ENCODE measurements at regions not wholly inside any gene's neighbourhood (a gene's known extent, or its start where the extent isn't known, plus 50 kb on each side); places are given as distances from the start of the nearest gene placed in this dataset.

DNA sequence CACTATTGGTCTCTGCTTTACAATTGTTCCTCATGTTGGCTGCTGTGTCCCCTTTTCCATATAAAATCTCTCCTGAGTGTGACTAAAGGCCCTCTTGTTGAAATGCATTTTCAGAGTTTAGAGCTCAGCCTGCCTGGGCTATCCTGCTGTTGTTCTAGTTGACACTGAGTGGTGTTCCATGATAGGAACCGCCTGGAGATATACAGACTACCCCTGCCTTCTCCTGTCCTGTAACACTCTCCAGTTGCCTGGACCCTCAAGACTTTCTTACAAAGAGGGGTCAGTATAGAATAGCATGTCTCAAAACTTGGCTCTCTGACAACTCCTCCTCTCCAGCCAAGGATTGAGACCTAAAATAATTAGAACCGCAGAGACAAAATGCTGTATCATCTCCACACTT is 152.0 kb upstream of the POU3F1 start:
- H3K27me3 ChIP-seq (ENCODE audit: control insufficient read depth in 5 of 5, insufficient read depth in 4 of 5, low read length in 5 of 5): peaks cover 0 to 2% (median 0%) of the 10 kb centered on the region in 5 donors
- no peaks in the 10 kb centered on the region for H3K4me1 ChIP-seq (ENCODE audit: control insufficient read depth in 5 of 5, insufficient read depth in 5 of 5, low read length in 5 of 5)
- H3K4me3 ChIP-seq (ENCODE audit: low read depth in 1 of 5, low read length in 5 of 5): no peak overlapping the region
- peaks cover 0 to 6% (median 2%) of the 10 kb centered on the region in 5 donors for H3K9me3 ChIP-seq (ENCODE audit: control insufficient read depth in 5 of 5, low read length in 5 of 5)
- no peak overlapping the region for H3K9ac ChIP-seq (ENCODE audit: low read length in 5 of 5)
- H3K36me3 ChIP-seq (ENCODE audit: control insufficient read depth in 5 of 5, insufficient read depth in 5 of 5, low read length in 5 of 5): no peaks in the 10 kb centered on the region
- no peak overlapping the region for H3K27ac ChIP-seq (ENCODE audit: low read depth, low read length)

GRCh38 chr1:38198099-38198498 is 151.5 kb upstream of the POU3F1 start:
- H3K9me3 ChIP-seq (ENCODE audit: control insufficient read depth in 5 of 5, low read length in 5 of 5): peaks cover 0 to 6% (median 2%) of the 10 kb centered on the region in 5 donors
- H3K4me1 ChIP-seq (ENCODE audit: control insufficient read depth in 5 of 5, insufficient read depth in 5 of 5, low read length in 5 of 5): no peaks in the 10 kb centered on the region
- H3K4me3 ChIP-seq (ENCODE audit: low read depth in 1 of 5, low read length in 5 of 5): no peak overlapping the region
- H3K36me3 ChIP-seq (ENCODE audit: control insufficient read depth in 5 of 5, insufficient read depth in 5 of 5, low read length in 5 of 5): no peaks in the 10 kb centered on the region
- no peak overlapping the region for H3K9ac ChIP-seq (ENCODE audit: low read length in 5 of 5)
- H3K27me3 ChIP-seq (ENCODE audit: control insufficient read depth in 5 of 5, insufficient read depth in 4 of 5, low read length in 5 of 5): peaks cover 0 to 3% (median 1%) of the 10 kb centered on the region in 5 donors
- no peak overlapping the region for H3K27ac ChIP-seq (ENCODE audit: low read depth, low read length)

- Histone ChIP-seq H3K4me1 (ENCODE audit: control insufficient read depth in 5 of 5, insufficient read depth in 5 of 5, low read length in 5 of 5) (no peaks in the 10 kb centered on the region), H3K36me3 (ENCODE audit: control insufficient read depth in 5 of 5, insufficient read depth in 5 of 5, low read length in 5 of 5) (no peaks in the 10 kb centered on the region), H3K9me3 (ENCODE audit: control insufficient read depth in 5 of 5, low read length in 5 of 5) (peaks cover 0 to 6% (median 2%) of the 10 kb centered on the region in 5 donors), H3K27ac (ENCODE audit: low read depth, low read length) (no peak overlapping the region), H3K27me3 (ENCODE audit: control insufficient read depth in 5 of 5, insufficient read depth in 4 of 5, low read length in 5 of 5) (peaks cover 0 to 3% (median 3%) of the 10 kb centered on the region in 5 donors), H3K4me3 (ENCODE audit: low read depth in 1 of 5, low read length in 5 of 5) (no peak overlapping the region), H3K9ac (ENCODE audit: low read length in 5 of 5) (no peak overlapping the region)
These were observed 150.9 kb upstream of the POU3F1 start for GRCh38 chr1:38197312-38198061.

GRCh38 chr1:38194472-38194871 is 147.9 kb upstream of the POU3F1 start:
- H3K9me3 ChIP-seq (ENCODE audit: control insufficient read depth in 5 of 5, low read length in 5 of 5): peaks cover 0 to 3% (median 0%) of the 10 kb centered on the region in 5 donors
- H3K27me3 ChIP-seq (ENCODE audit: control insufficient read depth in 5 of 5, insufficient read depth in 4 of 5, low read length in 5 of 5): peaks cover 3 to 16% (median 12%) of the 10 kb centered on the region in 5 donors
- no peak overlapping the region for H3K4me3 ChIP-seq (ENCODE audit: low read depth in 1 of 5, low read length in 5 of 5)
- no peak overlapping the region for H3K9ac ChIP-seq (ENCODE audit: low read length in 5 of 5)
- H3K4me1 ChIP-seq (ENCODE audit: control insufficient read depth in 5 of 5, insufficient read depth in 5 of 5, low read length in 5 of 5): no peaks in the 10 kb centered on the region
- no peak overlapping the region for H3K27ac ChIP-seq (ENCODE audit: low read depth, low read length)
- H3K36me3 ChIP-seq (ENCODE audit: control insufficient read depth in 5 of 5, insufficient read depth in 5 of 5, low read length in 5 of 5): no peaks in the 10 kb centered on the region

DNA sequence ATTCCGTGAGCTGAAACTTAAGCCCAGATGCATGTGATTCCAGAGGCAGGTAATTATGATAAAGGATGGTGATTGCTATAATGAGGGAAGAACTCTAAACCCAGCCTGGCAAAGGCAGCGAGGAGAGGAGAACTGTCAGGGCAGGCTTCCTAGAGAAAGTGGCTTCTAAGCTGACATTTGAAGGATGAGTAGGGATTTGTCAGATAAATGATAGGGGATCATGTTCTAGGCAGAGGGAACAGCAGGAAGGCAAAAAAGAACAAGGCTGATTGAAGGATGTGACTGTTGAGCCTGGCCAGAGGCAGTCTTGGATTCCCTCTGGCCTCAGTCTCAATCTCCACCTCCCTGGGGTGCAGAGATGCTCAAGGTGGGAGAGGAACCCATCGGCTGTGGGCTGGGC is 146.4 kb upstream of the POU3F1 start:
- Histone ChIP-seq H3K4me3 (ENCODE audit: low read depth in 1 of 5, low read length in 5 of 5) (no peak overlapping the region), H3K27me3 (ENCODE audit: control insufficient read depth in 5 of 5, insufficient read depth in 4 of 5, low read length in 5 of 5) (peaks cover 3 to 21% (median 11%) of the 10 kb centered on the region in 5 donors), H3K9ac (ENCODE audit: low read length in 5 of 5) (no peak overlapping the region), H3K4me1 (ENCODE audit: control insufficient read depth in 5 of 5, insufficient read depth in 5 of 5, low read length in 5 of 5) (no peaks in the 10 kb centered on the region), H3K36me3 (ENCODE audit: control insufficient read depth in 5 of 5, insufficient read depth in 5 of 5, low read length in 5 of 5) (no peaks in the 10 kb centered on the region), H3K27ac (ENCODE audit: low read depth, low read length) (no peak overlapping the region), H3K9me3 (ENCODE audit: control insufficient read depth in 5 of 5, low read length in 5 of 5) (peaks cover 0 to 11% (median 9%) of the 10 kb centered on the region in 5 donors)

- peaks cover 3 to 24% (median 13%) of the 10 kb centered on the region in 5 donors for H3K27me3 ChIP-seq (ENCODE audit: control insufficient read depth in 5 of 5, insufficient read depth in 4 of 5, low read length in 5 of 5)
- peaks cover 0 to 11% (median 9%) of the 10 kb centered on the region in 5 donors for H3K9me3 ChIP-seq (ENCODE audit: control insufficient read depth in 5 of 5, low read length in 5 of 5)
- H3K4me1 ChIP-seq (ENCODE audit: control insufficient read depth in 5 of 5, insufficient read depth in 5 of 5, low read length in 5 of 5): no peaks in the 10 kb centered on the region
- H3K36me3 ChIP-seq (ENCODE audit: control insufficient read depth in 5 of 5, insufficient read depth in 5 of 5, low read length in 5 of 5): no peaks in the 10 kb centered on the region
- no peak overlapping the region for H3K9ac ChIP-seq (ENCODE audit: low read length in 5 of 5)
- no peak overlapping the region for H3K27ac ChIP-seq (ENCODE audit: low read depth, low read length)
- no peak overlapping the region for H3K4me3 ChIP-seq (ENCODE audit: low read depth in 1 of 5, low read length in 5 of 5)
These were observed 144.9 kb upstream of the POU3F1 start for GRCh38 chr1:38191461-38191860.

DNA sequence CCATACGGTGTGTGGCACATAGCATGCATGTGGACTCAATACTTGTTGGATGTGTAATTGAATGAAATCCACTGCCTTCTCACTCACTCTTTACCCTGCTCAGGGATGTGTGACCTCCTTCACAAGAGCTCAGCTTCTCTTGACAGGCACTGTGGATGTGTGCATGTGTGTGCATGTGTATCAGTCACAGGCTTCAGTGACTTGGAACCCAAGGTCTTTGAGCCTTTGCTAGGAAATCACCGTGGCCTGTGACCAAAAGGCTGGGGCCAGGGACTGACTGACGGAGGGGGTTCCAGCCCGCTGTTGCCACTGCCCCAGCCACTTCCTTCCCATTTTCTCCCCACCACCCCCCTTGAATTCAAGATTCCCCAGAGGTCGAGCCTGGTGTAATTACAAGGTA is 144.4 kb upstream of the POU3F1 start:
- Histone ChIP-seq H3K9me3 (ENCODE audit: control insufficient read depth in 5 of 5, low read length in 5 of 5) (peaks cover 0 to 11% (median 9%) of the 10 kb centered on the region in 5 donors), H3K9ac (ENCODE audit: low read length in 5 of 5) (no peak overlapping the region), H3K27ac (ENCODE audit: low read depth, low read length) (no peak overlapping the region), H3K4me3 (ENCODE audit: low read depth in 1 of 5, low read length in 5 of 5) (no peak overlapping the region), H3K27me3 (ENCODE audit: control insufficient read depth in 5 of 5, insufficient read depth in 4 of 5, low read length in 5 of 5) (peaks cover 3 to 24% (median 13%) of the 10 kb centered on the region in 5 donors), H3K4me1 (ENCODE audit: control insufficient read depth in 5 of 5, insufficient read depth in 5 of 5, low read length in 5 of 5) (no peaks in the 10 kb centered on the region), H3K36me3 (ENCODE audit: control insufficient read depth in 5 of 5, insufficient read depth in 5 of 5, low read length in 5 of 5) (no peaks in the 10 kb centered on the region)

DNA sequence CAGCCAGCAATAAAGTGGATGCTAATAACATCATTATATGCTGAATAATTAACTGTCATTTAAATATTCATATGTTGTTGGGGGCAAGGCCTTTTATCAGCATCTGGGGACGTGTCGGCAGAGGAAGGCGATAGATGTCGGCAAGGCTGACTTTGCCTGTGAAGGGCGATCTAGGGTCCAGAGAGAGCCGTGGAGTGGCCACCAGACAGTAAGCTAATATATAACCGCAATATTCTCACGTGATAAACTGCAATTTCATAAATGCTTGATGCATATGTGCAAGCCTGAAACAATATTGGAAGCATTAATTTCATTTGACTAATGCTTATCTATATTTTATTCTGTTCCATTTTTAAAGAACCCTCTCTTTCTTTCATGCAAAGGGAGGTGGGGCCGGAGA is 141.0 kb upstream of the POU3F1 start:
- peaks cover 0 to 11% (median 9%) of the 10 kb centered on the region in 5 donors for H3K9me3 ChIP-seq (ENCODE audit: control insufficient read depth in 5 of 5, low read length in 5 of 5)
- peaks cover 0 to 24% (median 16%) of the 10 kb centered on the region in 5 donors for H3K27me3 ChIP-seq (ENCODE audit: control insufficient read depth in 5 of 5, insufficient read depth in 4 of 5, low read length in 5 of 5)
- no peak overlapping the region for H3K27ac ChIP-seq (ENCODE audit: low read depth, low read length)
- H3K36me3 ChIP-seq (ENCODE audit: control insufficient read depth in 5 of 5, insufficient read depth in 5 of 5, low read length in 5 of 5): no peaks in the 10 kb centered on the region
- H3K4me3 ChIP-seq (ENCODE audit: low read depth in 1 of 5, low read length in 5 of 5): no peak overlapping the region
- H3K4me1 ChIP-seq (ENCODE audit: control insufficient read depth in 5 of 5, insufficient read depth in 5 of 5, low read length in 5 of 5): no peaks in the 10 kb centered on the region
- no peak overlapping the region for H3K9ac ChIP-seq (ENCODE audit: low read length in 5 of 5)

DNA sequence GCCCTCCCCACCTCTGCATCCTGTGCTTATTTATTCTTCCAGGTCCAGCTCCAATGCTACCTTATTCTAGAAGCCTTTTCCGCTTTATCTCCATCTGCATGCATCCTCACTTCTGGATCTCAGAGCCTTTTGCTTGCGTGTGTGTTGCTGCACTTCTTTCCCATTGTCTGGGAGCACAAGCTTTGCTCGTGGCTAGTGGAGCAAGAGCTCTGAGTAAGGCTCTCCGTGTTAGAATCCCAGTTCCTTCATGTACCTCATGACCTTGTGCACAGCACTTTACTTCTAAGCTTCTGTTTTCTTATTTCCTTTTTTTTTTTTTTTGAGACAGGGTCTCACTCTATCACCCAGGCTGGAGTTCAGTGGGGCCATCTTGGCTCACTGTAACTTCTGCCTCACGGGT is 140.0 kb upstream of the POU3F1 start:
- Histone ChIP-seq H3K4me1 (ENCODE audit: control insufficient read depth in 5 of 5, insufficient read depth in 5 of 5, low read length in 5 of 5) (no peaks in the 10 kb centered on the region), H3K9ac (ENCODE audit: low read length in 5 of 5) (no peak overlapping the region), H3K27me3 (ENCODE audit: control insufficient read depth in 5 of 5, insufficient read depth in 4 of 5, low read length in 5 of 5) (peaks cover 0 to 19% (median 14%) of the 10 kb centered on the region in 5 donors), H3K9me3 (ENCODE audit: control insufficient read depth in 5 of 5, low read length in 5 of 5) (peaks cover 0 to 11% (median 9%) of the 10 kb centered on the region in 5 donors), H3K4me3 (ENCODE audit: low read depth in 1 of 5, low read length in 5 of 5) (no peak overlapping the region), H3K27ac (ENCODE audit: low read depth, low read length) (no peak overlapping the region), H3K36me3 (ENCODE audit: control insufficient read depth in 5 of 5, insufficient read depth in 5 of 5, low read length in 5 of 5) (no peaks in the 10 kb centered on the region)

GRCh38 chr1:38185913-38186312 is 139.3 kb upstream of the POU3F1 start:
- Histone ChIP-seq H3K36me3 (ENCODE audit: control insufficient read depth in 5 of 5, insufficient read depth in 5 of 5, low read length in 5 of 5) (no peaks in the 10 kb centered on the region), H3K4me3 (ENCODE audit: low read depth in 1 of 5, low read length in 5 of 5) (no peak overlapping the region), H3K27ac (ENCODE audit: low read depth, low read length) (no peak overlapping the region), H3K9me3 (ENCODE audit: control insufficient read depth in 5 of 5, low read length in 5 of 5) (peaks cover 0 to 11% (median 9%) of the 10 kb centered on the region in 5 donors), H3K9ac (ENCODE audit: low read length in 5 of 5) (no peak overlapping the region), H3K4me1 (ENCODE audit: control insufficient read depth in 5 of 5, insufficient read depth in 5 of 5, low read length in 5 of 5) (no peaks in the 10 kb centered on the region), H3K27me3 (ENCODE audit: control insufficient read depth in 5 of 5, insufficient read depth in 4 of 5, low read length in 5 of 5) (peaks cover 0 to 16% (median 11%) of the 10 kb centered on the region in 5 donors)

All from subcutaneous abdominal adipose tissue (tissue), 5 donors.